ENCODE measurements at regions not wholly inside any gene's neighbourhood (a gene's known extent, or its start where the extent isn't known, plus 50 kb on each side); places are given as distances from the start of the nearest gene placed in this dataset.

- TF ChIP-seq EZH2 (IDR thresholded peaks at IDR 0.05) = no peak
- TF ChIP-seq POLR2AphosphoS5 (IDR thresholded peaks at IDR 0.05; ENCODE audit: borderline replicate concordance, low read depth, low read length) = no peak
Observed at GRCh38 chr3:159776779-159777178, 211.9 kb upstream of the IL12A start.

Data from SK-N-MC (cell line).